ENCODE measurements at regions not wholly inside any gene's neighbourhood (a gene's known extent, or its start where the extent isn't known, plus 50 kb on each side); places are given as distances from the start of the nearest gene placed in this dataset.
A peak's percentile ranks its signal among the peaks of the same experiment; 100 is the strongest.
"Not testable (repeated sequence)": the region's sequence is repeated elsewhere in the genome, so short reads cannot be mapped to it uniquely, and the experiment has no call there.

DNA sequence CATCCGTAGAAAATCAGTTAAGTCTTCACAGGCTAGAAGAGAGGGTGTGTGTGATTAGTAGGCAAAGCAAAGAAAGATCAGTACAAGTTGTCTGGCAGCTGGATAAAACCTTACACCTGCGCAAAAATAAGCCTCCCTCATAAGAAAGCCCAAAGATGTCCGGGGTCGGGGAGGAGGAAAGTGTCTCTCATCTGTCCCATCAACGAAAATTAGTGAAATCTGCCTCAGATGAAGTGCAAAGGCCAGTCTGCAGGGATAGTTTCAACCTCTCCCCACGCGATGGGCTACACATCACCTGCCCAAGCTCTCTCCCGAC is 333.9 kb downstream of the SRGAP2C start:
- FAIRE-seq (no peak), DNase-seq (ENCODE audit: low spot score) (no peak)

DNA sequence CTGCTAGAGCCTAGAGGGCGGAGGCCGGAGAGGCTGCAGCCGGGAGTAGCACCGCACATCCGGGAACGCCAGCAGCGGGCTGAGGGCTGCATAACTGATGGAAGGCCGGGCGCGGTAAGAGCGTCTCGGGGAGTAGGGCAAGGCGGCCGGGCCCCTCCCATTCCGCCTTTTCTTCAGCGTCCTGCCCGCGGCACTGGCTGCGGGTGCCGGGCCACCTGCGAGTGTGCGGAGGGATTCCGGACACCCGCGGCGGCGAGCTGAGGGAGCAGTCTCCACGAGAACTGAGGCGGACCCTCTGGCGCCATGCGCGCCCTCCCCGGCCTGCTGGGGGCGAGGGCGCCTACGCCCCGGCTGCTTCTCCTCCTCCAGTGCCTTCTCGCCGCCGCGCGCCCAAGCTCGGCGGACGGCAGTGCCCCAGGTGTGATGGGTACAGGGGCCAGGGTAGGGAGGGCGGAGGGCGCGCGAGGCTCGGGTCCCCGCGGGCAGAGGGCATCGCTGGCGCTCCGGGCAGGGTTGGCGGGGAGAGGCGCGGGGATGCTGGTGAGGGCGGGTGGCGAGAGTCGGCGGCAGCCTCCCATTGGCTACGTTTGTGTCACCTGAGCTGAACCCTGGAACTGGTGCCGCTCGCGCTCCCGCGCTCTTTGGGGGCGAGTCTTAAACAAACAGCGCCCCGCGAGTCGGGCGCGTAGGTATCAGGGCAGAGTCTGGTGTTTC is 334.4 kb downstream of the SRGAP2C start:
- DNase-seq (ENCODE audit: low spot score) (no peak), FAIRE-seq (no peak)

DNA sequence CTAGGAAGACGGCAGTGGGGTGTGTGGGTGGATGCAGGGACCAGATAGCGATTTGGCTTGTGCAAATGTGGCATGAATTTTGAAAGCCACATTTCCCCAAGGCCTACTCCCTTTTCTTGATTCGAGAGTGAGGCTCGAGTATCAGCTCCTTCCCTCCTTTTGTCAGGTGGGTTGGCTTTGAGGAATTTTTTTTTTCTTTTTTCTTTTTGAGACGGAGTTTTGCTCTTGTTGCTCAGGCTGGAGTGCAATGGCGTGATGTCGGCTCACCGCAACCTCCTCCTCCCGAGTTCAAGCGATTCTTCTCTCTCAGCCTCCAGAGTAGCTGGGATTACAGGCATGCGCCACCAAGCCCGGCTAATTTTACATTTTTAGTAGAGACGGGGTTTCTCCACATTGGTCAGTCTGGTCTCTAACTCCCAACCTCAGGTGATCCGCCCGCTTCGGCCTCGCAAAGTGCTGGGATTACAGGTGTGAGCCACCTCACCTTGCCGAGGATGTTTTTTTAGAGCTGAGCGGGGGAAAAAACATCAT is 335.0 kb downstream of the SRGAP2C start:
- DNase-seq (ENCODE audit: low spot score); FAIRE-seq: not testable (repeated sequence)

DNA sequence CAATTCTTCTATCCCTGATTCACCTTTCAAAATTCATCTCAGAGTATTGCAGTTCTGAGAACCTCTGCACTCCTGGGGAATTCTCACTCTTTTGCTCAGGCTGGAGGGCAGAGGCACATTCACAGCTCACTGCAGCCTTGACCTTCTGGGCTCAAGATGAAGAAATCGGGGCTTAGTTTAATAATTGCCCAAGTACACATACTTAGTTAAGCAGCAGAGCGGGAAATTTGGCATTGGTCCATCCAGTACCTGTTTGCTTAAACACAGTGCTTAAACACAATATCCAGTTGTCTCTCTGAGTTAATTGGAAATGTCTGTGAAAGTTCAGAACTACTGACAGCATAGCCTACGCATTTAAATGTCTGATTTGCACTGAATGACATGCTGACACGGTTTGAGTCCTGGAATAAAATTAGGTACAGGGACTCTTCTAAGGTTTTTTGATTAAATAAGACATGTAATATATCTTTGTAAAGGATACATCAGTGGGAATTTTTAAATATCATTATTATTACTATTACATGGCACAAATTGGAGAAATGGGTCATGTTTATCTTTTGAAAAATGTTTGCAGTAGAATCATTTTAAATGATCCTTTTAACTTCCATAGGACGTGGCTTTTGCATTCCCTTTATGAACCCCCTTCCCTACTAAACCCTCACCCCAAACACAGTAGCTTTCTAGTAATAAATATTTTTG is 337.4 kb downstream of the SRGAP2C start:
- DNase-seq (ENCODE audit: low spot score) (no peak), FAIRE-seq (no peak)

DNA sequence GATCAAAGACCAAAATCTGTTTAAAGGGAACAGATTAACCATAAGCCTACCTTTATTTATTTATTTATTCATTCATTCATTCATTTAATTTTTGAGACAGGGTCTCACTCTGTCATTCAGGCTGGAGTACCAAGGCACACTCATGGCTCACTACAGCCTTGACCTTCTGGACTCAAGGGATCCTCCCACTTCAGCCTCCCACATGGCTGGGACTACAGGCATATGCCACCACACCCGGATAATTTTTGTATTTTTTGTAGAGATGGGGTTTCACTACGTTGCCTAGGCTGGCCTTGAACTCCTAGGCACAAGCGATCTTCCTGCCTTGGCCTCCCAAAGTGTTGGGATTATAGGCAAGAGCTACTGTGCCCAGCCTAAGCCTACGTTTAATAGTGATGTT is 338.3 kb downstream of the SRGAP2C start:
- not testable (repeated sequence) for FAIRE-seq; DNase-seq (ENCODE audit: low spot score)

DNA sequence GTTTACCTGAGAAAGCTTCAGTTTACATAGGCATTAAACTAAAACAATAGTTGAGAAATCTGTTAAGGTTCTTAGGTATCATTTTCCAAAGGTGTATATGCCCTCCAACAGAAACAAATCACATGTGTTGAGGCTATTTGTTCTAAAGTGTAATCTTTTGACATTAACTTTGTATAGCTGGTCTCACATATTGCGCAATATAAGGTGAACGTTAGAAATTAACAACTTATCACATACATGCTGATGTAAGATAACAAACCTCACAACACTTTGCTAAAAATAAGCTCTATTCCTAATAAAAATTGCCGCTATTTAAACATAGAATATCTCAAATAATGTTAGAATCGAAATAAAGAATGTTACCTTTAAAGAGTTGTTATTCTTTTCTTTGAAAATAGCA is 340.6 kb downstream of the SRGAP2C start:
- FAIRE-seq (no peak), DNase-seq (ENCODE audit: low spot score) (no peak)

DNA sequence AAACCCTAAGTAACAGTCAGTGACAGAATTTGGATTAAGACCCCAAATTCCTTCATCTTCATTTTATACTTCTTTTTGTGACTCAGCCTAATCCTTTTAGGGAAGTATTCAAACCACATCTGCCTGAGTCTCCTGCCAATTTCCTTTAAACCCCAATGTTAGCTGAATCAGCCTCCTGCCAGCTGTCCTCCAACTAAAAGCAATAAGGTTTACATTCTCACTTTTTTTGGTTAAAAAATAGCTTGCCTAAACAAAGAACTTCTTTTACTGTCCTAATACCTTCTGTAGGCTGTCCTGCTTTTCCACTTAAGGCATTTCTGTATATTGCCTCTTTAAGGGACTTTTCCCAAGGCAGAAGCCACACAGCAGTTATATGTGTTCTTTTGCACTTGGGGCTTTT is 344.2 kb downstream of the SRGAP2C start:
- FAIRE-seq: peak; percentile 20
- DNase-seq (ENCODE audit: low spot score): not testable (repeated sequence)

DNA sequence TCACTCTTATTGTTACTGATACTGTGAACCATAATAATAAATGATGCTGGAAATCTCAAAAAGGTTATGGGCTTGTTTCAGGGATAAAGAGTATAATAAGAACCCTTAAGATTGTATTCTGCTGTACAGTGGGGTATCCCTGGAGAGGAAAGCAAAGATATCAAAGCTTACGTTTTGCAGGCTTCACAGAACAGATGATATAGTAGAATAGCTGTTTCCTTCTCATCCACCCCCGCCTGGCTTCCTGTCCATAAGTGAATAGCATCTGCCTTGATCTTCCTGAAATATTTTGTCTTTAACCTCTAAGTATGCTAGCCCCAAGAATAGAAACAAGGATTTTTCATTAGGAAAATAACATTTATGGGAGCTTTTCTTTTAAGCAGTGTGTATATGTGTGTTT is 345.3 kb downstream of the SRGAP2C start:
- not testable (repeated sequence) for FAIRE-seq; DNase-seq (ENCODE audit: low spot score)

DNA sequence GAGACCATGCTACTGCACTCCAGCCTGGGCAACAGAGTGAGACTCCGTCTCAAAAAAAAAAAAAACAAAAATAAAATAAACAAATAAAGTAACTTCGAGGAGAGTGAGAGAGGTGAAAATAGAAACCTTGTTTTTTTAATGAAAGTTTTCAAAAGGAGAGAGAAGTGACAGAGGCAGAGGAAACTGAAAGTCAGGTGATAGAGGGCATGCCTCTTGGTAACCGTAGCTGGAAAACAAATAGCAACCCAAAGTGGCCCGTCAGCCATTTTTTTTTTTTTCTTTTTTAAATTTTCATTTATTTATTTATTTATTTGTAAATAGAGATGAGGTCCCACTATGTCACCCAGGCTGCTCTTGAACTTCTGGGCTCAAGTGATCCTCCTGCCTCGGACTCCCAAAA is 347.0 kb downstream of the SRGAP2C start:
- DNase-seq (ENCODE audit: low spot score); FAIRE-seq: not testable (repeated sequence)

DNA sequence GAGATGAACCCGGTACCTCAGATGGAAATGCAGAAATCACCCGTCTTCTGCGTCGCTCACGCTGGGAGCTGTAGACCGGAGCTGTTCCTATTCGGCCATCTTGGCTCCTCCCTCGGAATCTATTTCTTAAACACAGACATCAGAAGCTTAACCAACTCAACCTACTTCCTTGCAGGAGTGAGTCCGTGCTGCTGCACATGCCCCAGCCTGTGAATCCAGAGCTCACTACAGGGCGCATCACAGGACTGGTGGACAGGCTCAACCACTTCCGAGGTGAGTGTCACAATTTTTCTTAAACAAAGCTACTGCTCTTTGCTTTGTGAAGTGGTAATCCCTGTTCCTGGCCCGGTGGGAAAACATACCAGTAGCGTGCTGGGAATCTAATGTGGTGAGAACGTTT is 353.4 kb downstream of the SRGAP2C start:
- not testable (repeated sequence) for DNase-seq (ENCODE audit: low spot score); FAIRE-seq

DNA sequence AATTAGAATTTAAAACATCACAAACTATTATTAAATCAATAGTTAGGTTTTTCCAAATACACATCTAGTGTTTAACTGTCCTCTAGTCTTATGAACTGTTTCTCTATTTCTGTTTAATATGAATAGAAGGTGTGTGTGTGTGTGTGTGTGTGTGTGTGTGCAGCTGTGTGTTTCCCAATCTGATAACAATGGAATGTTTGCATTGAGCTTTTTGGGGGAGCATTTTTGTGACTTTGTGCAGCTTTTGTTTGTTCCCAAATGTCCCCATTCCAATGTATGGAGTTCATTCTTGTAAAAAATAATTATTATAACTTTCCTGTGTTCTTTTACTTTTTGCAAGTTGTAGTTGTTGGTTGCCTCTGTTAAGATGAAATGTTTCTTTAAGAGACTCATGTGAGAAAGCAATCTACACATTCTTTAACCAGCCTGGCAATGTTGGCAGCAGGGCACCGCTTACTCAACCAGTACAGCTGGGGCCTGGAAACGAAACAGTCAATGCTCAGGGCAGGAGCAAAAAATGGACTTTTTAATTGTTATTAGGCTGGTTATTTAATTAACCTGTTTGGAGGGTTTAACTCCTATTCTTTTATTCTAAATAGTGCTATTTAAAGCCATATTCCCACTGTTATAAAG is 354.3 kb downstream of the SRGAP2C start:
- DNase-seq (ENCODE audit: low spot score): no peak
- no peak for FAIRE-seq

DNA sequence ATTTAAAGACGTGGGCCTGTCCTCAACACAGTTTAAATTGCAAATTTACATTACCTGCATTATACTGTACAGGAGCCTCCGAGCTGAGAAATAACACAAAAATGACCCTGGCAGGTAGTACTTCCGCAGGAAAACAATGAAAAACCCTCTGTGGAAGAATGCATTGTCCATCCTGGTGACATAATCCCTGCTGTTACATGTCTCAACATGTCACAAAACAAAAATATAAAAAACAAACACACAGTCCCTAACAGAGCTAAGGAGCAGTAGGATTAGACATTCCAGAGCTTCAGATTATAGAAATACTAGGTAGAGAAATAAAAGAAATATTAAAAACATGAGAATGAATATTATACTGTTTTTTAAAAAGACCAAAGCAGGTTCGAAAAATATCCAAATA is 359.2 kb downstream of the SRGAP2C start:
- DNase-seq (ENCODE audit: low spot score); FAIRE-seq: not testable (repeated sequence)

DNA sequence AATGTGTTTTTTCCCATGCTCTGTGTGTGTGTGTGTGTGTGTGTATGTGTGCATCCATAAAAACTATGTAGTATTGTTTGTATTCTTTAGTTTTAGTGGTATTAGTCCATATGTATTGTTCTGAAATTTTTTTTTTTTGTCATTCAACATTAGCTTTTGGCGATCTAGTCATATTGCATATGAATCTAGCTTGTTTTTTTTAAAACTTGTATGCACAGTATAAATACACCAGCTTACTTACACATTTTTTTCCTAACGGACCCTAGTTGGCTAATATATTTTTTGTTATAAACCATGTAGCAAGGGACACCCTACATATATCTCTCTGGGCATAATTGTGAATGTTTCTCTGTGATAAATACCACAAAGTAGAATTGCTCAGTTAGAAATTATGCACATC is 359.7 kb downstream of the SRGAP2C start:
- FAIRE-seq: no peak

DNA sequence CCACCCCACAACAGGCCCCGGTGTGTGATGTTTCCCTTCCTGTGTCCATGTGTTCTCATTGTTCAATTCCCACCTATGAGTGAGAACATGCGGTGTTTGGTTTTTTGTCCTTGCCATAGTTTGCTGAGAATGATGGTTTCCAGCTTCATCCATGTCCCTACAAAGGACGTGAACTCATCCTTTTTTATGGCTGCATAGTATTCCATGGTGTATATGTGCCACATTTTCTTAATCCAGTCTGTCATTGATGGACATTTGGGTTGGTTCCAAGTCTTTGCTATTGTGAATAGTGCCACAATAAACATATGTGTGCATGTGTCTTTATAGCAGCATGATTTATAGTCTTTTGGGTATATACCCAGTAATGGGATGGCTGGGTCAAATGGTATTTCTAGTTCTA is 361.1 kb downstream of the SRGAP2C start:
- not testable (repeated sequence) for FAIRE-seq; DNase-seq (ENCODE audit: low spot score)

More for the DNA sequence above, 359.7 kb downstream of the SRGAP2C start:
- DNase-seq (ENCODE audit: low spot score): no peak

DNA sequence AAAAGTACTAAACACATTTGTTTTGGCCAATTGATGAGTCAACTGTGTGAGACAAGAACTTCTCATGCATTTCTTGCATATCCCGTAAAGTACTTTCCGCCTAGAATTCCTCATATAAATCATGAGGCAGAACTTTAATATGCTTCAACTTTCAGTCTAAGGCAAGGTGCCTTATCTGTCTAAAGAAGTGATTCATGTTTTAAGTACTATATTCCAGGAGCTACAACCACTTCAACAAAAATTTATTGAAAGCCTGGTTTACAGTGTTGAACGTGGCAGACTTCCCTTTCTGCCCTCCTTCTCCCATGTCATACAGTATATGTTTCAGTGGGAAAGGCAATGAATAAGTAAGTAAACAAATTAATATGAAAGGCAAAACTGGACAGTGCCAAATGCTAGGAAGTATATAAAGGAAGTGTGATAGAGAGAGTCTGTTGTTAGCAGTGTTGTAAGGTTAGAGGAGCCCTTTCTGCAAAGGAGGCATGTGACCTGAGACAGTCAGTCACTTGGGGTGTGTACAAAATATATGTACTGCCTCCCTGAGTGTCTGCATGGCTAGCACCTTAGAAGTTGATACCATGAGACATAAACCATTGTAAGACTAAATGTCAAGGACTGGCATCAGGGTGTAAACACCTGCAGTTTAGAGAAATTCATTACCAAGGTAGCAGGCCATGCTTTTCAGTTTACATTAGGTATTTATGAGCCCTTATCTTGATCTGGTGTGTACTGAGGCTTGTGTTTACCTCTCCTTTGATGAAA is 362.2 kb downstream of the SRGAP2C start:
- peak; percentile 96 for FAIRE-seq
- DNase-seq (ENCODE audit: low spot score): no peak

DNA sequence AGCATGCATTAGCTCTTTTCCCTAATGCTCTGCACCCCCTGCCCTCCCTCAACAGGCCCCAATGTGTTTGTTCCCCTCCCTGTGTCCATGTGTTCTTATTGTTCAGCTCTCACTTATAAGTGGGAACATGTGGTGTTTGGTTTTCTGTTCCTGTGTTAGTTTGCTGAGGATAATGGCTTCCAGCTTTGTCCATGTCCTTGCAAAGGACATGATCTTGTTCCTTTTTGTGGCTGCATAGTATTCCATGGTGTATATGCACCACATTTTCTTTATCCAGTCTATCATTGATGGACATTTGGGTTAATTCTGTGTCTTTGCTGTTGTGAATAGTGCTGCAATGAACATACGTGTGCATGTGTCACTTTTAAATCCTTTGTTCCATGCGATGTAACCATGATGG is 363.0 kb downstream of the SRGAP2C start:
- not testable (repeated sequence) for DNase-seq (ENCODE audit: low spot score); FAIRE-seq

DNA sequence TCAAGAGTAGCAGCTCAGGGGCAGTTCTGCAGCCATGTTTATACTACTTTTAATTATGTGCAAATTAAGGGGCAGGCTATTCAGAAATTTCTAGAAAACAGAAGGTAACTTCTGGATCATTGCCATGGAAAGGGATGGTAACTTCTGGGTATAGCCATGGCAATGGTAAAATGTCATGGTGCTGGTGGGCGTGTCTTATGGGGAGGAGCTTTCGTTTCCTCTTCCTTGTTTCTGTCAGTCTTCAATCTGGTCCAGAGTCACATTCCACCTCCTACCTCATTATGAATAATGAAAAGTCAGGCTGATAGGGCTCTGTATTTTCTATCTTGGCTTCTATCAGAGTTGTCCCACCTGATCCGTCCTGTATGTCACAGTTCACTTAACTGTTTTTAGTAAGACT is 366.0 kb downstream of the SRGAP2C start:
- FAIRE-seq; DNase-seq (ENCODE audit: low spot score): not testable (repeated sequence)

DNA sequence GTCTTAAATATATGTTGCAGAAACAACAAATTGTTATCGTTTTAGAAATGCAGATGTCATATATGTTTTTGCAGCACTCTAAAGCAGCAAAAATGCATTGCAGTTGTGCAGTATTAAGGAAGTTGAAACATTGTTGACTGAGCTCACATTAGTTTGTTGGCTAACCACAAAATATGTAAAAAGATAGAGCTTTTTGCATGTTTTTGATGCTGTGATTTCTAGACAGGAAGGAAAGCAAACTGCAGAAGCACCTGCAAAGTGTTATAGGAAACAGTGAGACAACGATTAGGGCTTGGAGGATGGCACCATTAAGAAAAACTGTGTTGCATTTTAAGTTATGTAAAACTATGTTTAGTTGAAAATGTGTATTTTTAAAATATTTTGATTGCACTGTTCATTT is 366.7 kb downstream of the SRGAP2C start:
- FAIRE-seq: peak; percentile 59
- not testable (repeated sequence) for DNase-seq (ENCODE audit: low spot score)

DNA sequence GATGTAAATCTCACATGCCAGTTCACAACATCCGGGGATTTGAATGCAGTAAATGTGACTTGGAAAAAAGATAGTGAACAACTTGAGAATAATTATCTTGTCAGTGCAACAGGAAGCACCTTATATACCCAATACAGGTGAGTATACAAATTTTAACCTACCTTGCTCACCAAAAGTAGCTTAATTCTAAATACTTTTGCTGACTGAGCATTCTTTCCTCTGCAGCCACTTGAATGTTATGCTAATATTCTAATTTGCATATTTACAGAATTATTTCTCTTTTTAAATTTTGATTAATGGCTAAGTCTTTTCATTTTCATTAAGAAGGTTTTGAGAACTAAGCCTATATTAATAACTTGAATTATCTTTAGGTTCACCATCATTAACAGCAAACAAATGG is 371.8 kb downstream of the SRGAP2C start:
- DNase-seq (ENCODE audit: low spot score); FAIRE-seq: not testable (repeated sequence)

DNA sequence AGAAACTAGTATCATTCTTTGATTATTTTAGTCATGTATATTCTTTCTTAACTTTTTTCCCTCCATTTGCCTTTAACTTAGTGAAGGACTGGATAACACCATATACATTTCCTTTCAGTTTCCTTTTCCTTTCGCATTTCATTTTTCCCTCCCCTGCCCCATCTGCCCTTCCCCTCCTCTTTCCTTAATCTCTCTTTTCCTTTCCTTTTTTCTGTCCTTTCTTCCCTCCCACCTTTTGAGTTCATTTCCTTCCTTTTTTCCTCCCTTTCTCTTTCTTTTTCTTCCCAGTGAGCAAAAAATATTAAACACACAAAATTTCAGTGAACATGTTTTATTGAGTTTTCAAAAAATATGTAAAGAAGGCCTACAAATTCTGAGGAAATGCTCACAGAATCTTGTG is 373.3 kb downstream of the SRGAP2C start:
- DNase-seq (ENCODE audit: low spot score); FAIRE-seq: not testable (repeated sequence)

DNA sequence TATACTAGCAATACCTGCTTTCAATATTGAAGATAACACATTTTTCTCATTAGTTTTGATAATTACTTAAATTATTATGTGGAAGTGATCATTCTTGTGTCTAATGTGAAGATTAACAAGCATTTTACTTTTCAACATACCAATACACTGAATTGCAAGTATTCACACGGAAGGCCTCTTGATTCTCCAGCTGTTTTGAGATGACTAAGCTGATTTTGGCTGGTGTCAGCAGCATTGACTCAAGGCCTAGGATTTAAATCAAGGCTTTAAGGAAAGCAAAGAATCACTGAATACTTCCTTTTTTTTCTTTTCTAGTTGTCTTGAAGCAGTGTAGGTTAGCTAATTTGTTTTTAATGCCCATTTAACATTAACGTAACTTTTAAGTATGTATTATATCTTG is 373.7 kb downstream of the SRGAP2C start:
- no peak for FAIRE-seq
- peak; percentile 21 for DNase-seq (ENCODE audit: low spot score)
